GM13976 (cell line): ENCODE measurements at regions not wholly inside any gene's neighbourhood (a gene's known extent, or its start where the extent isn't known, plus 50 kb on each side); places are given as distances from the start of the nearest gene placed in this dataset.
"Not testable (repeated sequence)": the region's sequence is repeated elsewhere in the genome, so short reads cannot be mapped to it uniquely, and the experiment has no call there.

Experiments used
- DNase-seq: peaks from one replicate; pipeline ENCODE4 v3.0.0; 2012; ENCODE audit warnings: low spot score
- CTCF ChIP-seq: IDR thresholded peaks from 2 replicates; pipeline ENCODE4 v1.5.1; 2012; ENCODE audit warnings: borderline replicate concordance, mild to moderate bottlenecking; ENCODE audit not compliant: insufficient read depth; ENCODE audit errors: extremely low read depth, missing control alignments, control extremely low read depth
- in situ Hi-C: fragments of 300-500 bp; cut with MboI; formaldehyde crosslinking; loops from one replicate; pipeline ENCODE4 v1.12.0; 2022; ENCODE audit warnings: low sequenced_read_pairs, mixed read lengths, inconsistent platforms; ENCODE audit not compliant: unreplicated experiment

- DNase-seq: no peak
- in situ Hi-C loops: no loop called here
- no peak for TF ChIP-seq CTCF
Observed at GRCh38 chr7:69422574-69422985, 175.7 kb upstream of the AUTS2 start.

GRCh38 chr7:69426705-69427104 lies 171.6 kb upstream of the AUTS2 start:
- in situ Hi-C loops: no loop called here
- no peak for DNase-seq
- TF ChIP-seq CTCF: no peak

- no peak for DNase-seq
- TF ChIP-seq CTCF: no peak
- in situ Hi-C loops: no loop called here
Observed at GRCh38 chr7:69428089-69428488, 170.2 kb upstream of the AUTS2 start.

- no peak for DNase-seq
- in situ Hi-C loops: no loop called here
- TF ChIP-seq CTCF: no peak
Observed at GRCh38 chr7:69429911-69430383, 168.3 kb upstream of the AUTS2 start.

- no peak for TF ChIP-seq CTCF
- in situ Hi-C loops: no loop called here
- DNase-seq: no peak
Observed at GRCh38 chr7:69430384-69431021, 167.8 kb upstream of the AUTS2 start.

- DNase-seq: no peak
- in situ Hi-C loops: no loop called here
- TF ChIP-seq CTCF: no peak
Observed at GRCh38 chr7:69431626-69432025, 166.6 kb upstream of the AUTS2 start.

- DNase-seq, in situ Hi-C loops: not testable (repeated sequence)
Observed at GRCh38 chr7:69432276-69432675, 166.0 kb upstream of the AUTS2 start.
